SK-N-SH treated with all-trans-retinoic acid at 6 μM for 48 hours (cell line): ENCODE measurements at regions not wholly inside any gene's neighbourhood (a gene's known extent, or its start where the extent isn't known, plus 50 kb on each side); places are given as distances from the start of the nearest gene placed in this dataset.

Experiments
- ATAC-seq: fragments of 200-7000 bp; cut with Tn5 transposase; 3 replicates; pipeline ENCODE4 v1.9.1; 2020; ENCODE audit warnings: mild to moderate bottlenecking, moderate library complexity
- ARNTL ChIP-seq: fragments of 450-650 bp; formaldehyde crosslinking; IDR thresholded peaks from 2 replicates; pipeline ENCODE4 v1.5.0; 2020; ENCODE audit warnings: low read depth, mild to moderate bottlenecking, moderate library complexity, borderline replicate concordance
- BACH2 ChIP-seq: fragments of 250-450 bp; sonication (Bioruptor Pico); IDR thresholded peaks from 2 replicates; pipeline ENCODE4 v1.9.0; 2021; ENCODE audit warnings: mild to moderate bottlenecking, borderline replicate concordance
- CSDC2 ChIP-seq: fragments of 250-450 bp; sonication (Bioruptor Pico); IDR thresholded peaks from 2 replicates; pipeline ENCODE4 v1.5.0; 2020; ENCODE audit warnings: mild to moderate bottlenecking, moderate library complexity
- ESRRG ChIP-seq: fragments of 250-450 bp; sonication (Bioruptor Pico); IDR thresholded peaks from 2 replicates; pipeline ENCODE4 v1.6.1; 2021; ENCODE audit warnings: mild to moderate bottlenecking
- OSR1 ChIP-seq: fragments of 250-450 bp; sonication (Bioruptor Pico); IDR thresholded peaks from 2 replicates; pipeline ENCODE4 v1.8.0; 2022; ENCODE audit warnings: moderate library complexity, mild to moderate bottlenecking, inconsistent platforms
- PPARA ChIP-seq: fragments of 250-450 bp; sonication (Bioruptor Pico); IDR thresholded peaks from 2 replicates; pipeline ENCODE4 v1.5.0; 2020; ENCODE audit warnings: mild to moderate bottlenecking, borderline replicate concordance
- SNAI2 ChIP-seq: fragments of 250-450 bp; sonication (Bioruptor Pico); IDR thresholded peaks from 2 replicates; pipeline ENCODE4 v1.5.0; 2020; ENCODE audit warnings: mild to moderate bottlenecking, moderate library complexity
- TCF4 ChIP-seq: fragments of 250-450 bp; sonication (Bioruptor Pico); IDR thresholded peaks from 2 replicates; pipeline ENCODE4 v1.8.0; 2021; ENCODE audit warnings: mild to moderate bottlenecking, moderate library complexity, borderline replicate concordance
- TOX ChIP-seq: fragments of 250-450 bp; sonication (Bioruptor Pico); IDR thresholded peaks from 2 replicates; pipeline ENCODE4 v1.8.0; 2021; ENCODE audit warnings: mild to moderate bottlenecking, moderate library complexity, borderline replicate concordance
- ZC3H10 ChIP-seq: fragments of 250-450 bp; sonication (Bioruptor Pico); IDR thresholded peaks from 2 replicates; pipeline ENCODE4 v1.5.1; 2021; ENCODE audit warnings: mild to moderate bottlenecking, moderate library complexity
- ZFP3 ChIP-seq: fragments of 250-450 bp; sonication (Bioruptor Pico); IDR thresholded peaks from 2 replicates; pipeline ENCODE4 v1.5.0; 2020; ENCODE audit warnings: mild to moderate bottlenecking, moderate library complexity
- ZFP30 ChIP-seq: fragments of 450-650 bp; formaldehyde crosslinking; IDR thresholded peaks from 2 replicates; pipeline ENCODE4 v1.5.0; 2022; ENCODE audit warnings: mild to moderate bottlenecking, moderate library complexity
- ZNF70 ChIP-seq: fragments of 450-650 bp; formaldehyde crosslinking; IDR thresholded peaks from 2 replicates; pipeline ENCODE4 v1.5.0; 2020; ENCODE audit warnings: mild to moderate bottlenecking, moderate library complexity
- TF ChIP-seq, protein P1 (sequence below): fragments of 250-450 bp; sonication (Bioruptor Pico); IDR thresholded peaks from 2 replicates; pipeline ENCODE4 v1.5.0; 2020; ENCODE audit warnings: mild to moderate bottlenecking, moderate library complexity
- TF ChIP-seq, protein P2 (sequence below): fragments of 250-450 bp; sonication (Bioruptor Pico); IDR thresholded peaks from 2 replicates; pipeline ENCODE4 v1.5.1; 2021; ENCODE audit warnings: mild to moderate bottlenecking, moderate library complexity
- TF ChIP-seq, protein P3 (sequence below): fragments of 250-450 bp; sonication (Bioruptor Pico); IDR thresholded peaks from 2 replicates; pipeline ENCODE4 v1.8.0; 2020; ENCODE audit warnings: mild to moderate bottlenecking, moderate library complexity, borderline replicate concordance
- TF ChIP-seq, protein P4 (sequence below): fragments of 250-450 bp; sonication (Bioruptor Pico); IDR thresholded peaks from 2 replicates; pipeline ENCODE4 v1.8.0; 2021; ENCODE audit warnings: low read depth, mild to moderate bottlenecking, moderate library complexity, borderline replicate concordance

DNA sequence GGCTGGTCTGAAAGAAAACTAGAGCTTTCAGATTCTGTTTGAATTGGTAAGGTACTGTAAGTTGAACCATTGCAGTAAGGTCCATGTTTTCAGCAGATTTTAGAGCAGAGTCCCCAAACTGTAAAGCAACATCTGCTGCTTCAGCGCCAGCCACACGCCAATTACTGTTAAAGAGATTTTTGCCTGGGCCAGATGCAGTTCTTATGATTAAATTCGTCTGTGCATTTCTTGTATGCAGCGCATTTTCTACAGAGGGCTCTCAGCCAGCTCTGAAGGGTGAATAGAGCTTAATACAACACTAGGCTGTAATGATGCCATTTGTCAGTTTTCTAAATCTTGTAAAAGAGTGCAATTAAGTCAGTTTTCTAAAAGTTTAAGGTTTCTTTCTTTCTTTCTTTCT, 246.3 kb downstream of the COX7C start (continued):
- TF ChIP-seq, protein P1, sequence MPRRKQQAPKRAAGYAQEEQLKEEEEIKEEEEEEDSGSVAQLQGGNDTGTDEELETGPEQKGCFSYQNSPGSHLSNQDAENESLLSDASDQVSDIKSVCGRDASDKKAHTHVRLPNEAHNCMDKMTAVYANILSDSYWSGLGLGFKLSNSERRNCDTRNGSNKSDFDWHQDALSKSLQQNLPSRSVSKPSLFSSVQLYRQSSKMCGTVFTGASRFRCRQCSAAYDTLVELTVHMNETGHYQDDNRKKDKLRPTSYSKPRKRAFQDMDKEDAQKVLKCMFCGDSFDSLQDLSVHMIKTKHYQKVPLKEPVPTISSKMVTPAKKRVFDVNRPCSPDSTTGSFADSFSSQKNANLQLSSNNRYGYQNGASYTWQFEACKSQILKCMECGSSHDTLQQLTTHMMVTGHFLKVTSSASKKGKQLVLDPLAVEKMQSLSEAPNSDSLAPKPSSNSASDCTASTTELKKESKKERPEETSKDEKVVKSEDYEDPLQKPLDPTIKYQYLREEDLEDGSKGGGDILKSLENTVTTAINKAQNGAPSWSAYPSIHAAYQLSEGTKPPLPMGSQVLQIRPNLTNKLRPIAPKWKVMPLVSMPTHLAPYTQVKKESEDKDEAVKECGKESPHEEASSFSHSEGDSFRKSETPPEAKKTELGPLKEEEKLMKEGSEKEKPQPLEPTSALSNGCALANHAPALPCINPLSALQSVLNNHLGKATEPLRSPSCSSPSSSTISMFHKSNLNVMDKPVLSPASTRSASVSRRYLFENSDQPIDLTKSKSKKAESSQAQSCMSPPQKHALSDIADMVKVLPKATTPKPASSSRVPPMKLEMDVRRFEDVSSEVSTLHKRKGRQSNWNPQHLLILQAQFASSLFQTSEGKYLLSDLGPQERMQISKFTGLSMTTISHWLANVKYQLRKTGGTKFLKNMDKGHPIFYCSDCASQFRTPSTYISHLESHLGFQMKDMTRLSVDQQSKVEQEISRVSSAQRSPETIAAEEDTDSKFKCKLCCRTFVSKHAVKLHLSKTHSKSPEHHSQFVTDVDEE (CRISPR knock-in tag), result no peak
- TF ChIP-seq, protein P2, sequence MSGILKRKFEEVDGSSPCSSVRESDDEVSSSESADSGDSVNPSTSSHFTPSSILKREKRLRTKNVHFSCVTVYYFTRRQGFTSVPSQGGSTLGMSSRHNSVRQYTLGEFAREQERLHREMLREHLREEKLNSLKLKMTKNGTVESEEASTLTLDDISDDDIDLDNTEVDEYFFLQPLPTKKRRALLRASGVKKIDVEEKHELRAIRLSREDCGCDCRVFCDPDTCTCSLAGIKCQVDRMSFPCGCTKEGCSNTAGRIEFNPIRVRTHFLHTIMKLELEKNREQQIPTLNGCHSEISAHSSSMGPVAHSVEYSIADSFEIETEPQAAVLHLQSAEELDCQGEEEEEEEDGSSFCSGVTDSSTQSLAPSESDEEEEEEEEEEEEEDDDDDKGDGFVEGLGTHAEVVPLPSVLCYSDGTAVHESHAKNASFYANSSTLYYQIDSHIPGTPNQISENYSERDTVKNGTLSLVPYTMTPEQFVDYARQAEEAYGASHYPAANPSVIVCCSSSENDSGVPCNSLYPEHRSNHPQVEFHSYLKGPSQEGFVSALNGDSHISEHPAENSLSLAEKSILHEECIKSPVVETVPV (CRISPR knock-in tag), result no peak

DNA sequence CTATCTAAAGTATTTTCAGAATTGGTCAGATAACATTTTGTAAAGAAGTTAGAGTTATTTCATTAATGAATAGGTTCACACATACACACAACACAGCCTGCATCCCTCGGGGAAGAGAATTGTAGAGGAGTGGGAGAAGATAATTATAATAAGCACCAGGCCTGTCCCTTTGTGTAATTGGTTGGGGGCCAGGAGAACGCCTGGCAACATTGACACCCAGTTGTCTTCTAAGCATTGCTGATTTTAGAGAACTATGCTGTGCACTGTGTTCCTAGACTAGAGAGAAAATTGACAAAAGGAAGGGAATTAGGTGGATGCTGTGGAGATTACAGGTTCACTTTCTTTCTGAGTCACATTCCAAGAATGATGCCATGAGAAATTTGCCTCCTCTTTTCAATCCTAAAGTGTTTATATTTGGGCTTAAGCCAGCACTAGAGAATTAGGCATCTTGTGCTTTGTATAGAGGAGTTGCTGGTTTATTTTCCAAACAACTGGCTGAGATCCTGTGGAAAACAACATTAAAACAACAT, 247.6 kb downstream of the COX7C start:
- ATAC-seq, result no peak
- TF ChIP-seq, protein P2 (CRISPR knock-in tag), result no peak
- TF ChIP-seq ZFP3 (CRISPR knock-in tag), result no peak
- TF ChIP-seq PPARA, result no peak

DNA sequence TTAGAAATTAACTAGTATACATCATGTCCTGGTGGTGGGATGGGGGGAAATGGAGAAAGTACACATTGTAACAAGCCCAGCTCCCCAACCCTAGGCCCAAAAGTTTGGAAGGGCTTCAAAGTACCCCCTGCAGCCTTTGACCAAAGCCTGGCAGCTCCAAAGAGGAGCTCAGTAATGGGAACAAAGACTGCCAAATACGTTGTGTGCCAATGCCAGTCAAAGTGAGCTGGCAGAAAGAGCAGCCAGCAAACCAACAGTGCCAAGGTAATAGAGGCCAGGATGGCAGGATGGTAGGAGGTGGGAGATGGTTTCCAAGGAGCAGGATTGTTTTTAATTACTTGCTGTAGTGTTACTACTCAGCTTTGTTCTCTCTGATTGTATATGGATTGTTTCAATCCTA, 248.3 kb downstream of the COX7C start:
- TF ChIP-seq PPARA, result no peak
- TF ChIP-seq, protein P2 (CRISPR knock-in tag), result no peak
- ATAC-seq, result no peak

DNA sequence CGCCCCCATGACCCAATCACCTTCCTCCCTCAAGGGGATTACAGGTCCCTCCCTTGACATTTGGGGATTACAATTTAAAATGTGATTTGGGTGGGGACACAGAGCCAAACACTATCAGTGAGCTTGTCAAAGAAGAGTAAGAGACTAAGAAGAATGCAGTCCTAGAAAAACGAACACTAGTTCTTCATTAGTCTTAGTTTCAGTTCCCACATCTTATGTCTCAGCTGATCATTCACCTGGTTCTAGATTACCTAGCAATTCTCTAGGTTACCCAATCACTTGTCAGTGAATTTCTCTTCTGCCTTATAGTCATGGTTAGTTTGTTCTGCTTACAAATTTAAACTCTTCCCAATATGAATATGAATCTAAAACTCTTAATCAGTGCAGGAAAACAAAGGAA, 251.5 kb downstream of the COX7C start:
- ATAC-seq, result no peak
- TF ChIP-seq TOX (CRISPR knock-in tag), result no peak
- no peak for TF ChIP-seq CSDC2 (CRISPR knock-in tag)
- no peak for TF ChIP-seq ZFP30 (CRISPR knock-in tag)
- no peak for TF ChIP-seq ARNTL (CRISPR knock-in tag)
- no peak for TF ChIP-seq ZC3H10 (CRISPR knock-in tag)
- TF ChIP-seq, protein P3, sequence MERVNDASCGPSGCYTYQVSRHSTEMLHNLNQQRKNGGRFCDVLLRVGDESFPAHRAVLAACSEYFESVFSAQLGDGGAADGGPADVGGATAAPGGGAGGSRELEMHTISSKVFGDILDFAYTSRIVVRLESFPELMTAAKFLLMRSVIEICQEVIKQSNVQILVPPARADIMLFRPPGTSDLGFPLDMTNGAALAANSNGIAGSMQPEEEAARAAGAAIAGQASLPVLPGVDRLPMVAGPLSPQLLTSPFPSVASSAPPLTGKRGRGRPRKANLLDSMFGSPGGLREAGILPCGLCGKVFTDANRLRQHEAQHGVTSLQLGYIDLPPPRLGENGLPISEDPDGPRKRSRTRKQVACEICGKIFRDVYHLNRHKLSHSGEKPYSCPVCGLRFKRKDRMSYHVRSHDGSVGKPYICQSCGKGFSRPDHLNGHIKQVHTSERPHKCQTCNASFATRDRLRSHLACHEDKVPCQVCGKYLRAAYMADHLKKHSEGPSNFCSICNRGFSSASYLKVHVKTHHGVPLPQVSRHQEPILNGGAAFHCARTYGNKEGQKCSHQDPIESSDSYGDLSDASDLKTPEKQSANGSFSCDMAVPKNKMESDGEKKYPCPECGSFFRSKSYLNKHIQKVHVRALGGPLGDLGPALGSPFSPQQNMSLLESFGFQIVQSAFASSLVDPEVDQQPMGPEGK (CRISPR knock-in tag), result no peak
- TF ChIP-seq TCF4 (CRISPR knock-in tag), result no peak
- no peak for TF ChIP-seq PPARA
- TF ChIP-seq ZNF70, result no peak

DNA sequence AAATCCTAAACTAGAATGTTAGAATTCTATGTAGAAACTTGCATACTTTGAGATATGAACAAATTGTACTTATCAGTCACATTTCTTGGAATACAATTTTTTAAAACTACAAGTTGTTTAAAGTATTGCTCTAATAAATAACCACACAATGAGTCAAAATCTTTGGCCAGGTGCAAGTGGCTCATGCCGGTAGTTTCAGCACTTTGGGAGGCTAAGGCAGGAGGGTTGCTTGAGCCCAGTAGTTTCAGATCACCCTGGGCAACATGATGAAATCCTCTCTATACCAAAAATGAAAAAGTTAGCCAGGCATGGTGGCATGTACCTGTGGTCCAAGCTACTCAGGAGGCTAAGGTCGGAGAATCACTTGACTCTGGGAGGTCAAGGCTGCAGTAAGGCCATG, 257.8 kb downstream of the COX7C start:
- TF ChIP-seq BACH2 (CRISPR knock-in tag) (no peak), ZNF70 (no peak), ZC3H10 (CRISPR knock-in tag) (no peak), ESRRG (no peak), OSR1 (no peak), PPARA (no peak), SNAI2 (no peak), ZFP30 (CRISPR knock-in tag) (no peak), CSDC2 (CRISPR knock-in tag) (no peak)
- TF ChIP-seq, protein P3 (CRISPR knock-in tag), result no peak
- TF ChIP-seq, protein P4, sequence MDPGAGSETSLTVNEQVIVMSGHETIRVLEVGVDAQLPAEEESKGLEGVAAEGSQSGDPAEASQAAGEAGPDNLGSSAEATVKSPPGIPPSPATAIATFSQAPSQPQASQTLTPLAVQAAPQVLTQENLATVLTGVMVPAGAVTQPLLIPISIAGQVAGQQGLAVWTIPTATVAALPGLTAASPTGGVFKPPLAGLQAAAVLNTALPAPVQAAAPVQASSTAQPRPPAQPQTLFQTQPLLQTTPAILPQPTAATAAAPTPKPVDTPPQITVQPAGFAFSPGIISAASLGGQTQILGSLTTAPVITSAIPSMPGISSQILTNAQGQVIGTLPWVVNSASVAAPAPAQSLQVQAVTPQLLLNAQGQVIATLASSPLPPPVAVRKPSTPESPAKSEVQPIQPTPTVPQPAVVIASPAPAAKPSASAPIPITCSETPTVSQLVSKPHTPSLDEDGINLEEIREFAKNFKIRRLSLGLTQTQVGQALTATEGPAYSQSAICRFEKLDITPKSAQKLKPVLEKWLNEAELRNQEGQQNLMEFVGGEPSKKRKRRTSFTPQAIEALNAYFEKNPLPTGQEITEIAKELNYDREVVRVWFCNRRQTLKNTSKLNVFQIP, result no peak

More for the DNA sequence above, 257.8 kb downstream of the COX7C start:
- ATAC-seq, result no peak
